Transverse colon (tissue), 4 donors: ENCODE measurements at regions not wholly inside any gene's neighbourhood (a gene's known extent, or its start where the extent isn't known, plus 50 kb on each side); places are given as distances from the start of the nearest gene placed in this dataset.

ENCODE experiments used
- EP300 ChIP-seq: sonication (generic); formaldehyde crosslinking; IDR thresholded peaks from one replicate; pipeline ENCODE4 v1.6.1; 2017; ENCODE audit warnings: antibody characterized with exemption, low read depth
- POLR2A ChIP-seq: fragments of 450-650 bp; IDR thresholded peaks from one replicate; pipeline ENCODE4 v1.6.1; 2016; ENCODE audit warnings: antibody characterized with exemption, mild to moderate bottlenecking, moderate library complexity
- POLR2AphosphoS5 ChIP-seq, 3 donors: sonication (generic); formaldehyde crosslinking; IDR thresholded peaks; one replicate each; pipeline ENCODE4 v1.6.1; 2016; ENCODE audit warnings: antibody characterized with exemption in 3 of 3
- TF ChIP-seq, protein P1 (sequence below), 5 experiments: fragments of 200-600 bp in 3 of 5; fragments of 450-650 bp in 2 of 5; sonication (generic) in 3 of 5; IDR thresholded peaks; 1 replicate in 2 of 5; 2 replicates in 3 of 5; pipeline ENCODE4 v1.5.1; 2016 to 2017; ENCODE audit warnings: antibody characterized with exemption in 5 of 5, inconsistent platforms in 3 of 5, mild to moderate bottlenecking in 2 of 5, moderate library complexity in 1 of 5

DNA sequence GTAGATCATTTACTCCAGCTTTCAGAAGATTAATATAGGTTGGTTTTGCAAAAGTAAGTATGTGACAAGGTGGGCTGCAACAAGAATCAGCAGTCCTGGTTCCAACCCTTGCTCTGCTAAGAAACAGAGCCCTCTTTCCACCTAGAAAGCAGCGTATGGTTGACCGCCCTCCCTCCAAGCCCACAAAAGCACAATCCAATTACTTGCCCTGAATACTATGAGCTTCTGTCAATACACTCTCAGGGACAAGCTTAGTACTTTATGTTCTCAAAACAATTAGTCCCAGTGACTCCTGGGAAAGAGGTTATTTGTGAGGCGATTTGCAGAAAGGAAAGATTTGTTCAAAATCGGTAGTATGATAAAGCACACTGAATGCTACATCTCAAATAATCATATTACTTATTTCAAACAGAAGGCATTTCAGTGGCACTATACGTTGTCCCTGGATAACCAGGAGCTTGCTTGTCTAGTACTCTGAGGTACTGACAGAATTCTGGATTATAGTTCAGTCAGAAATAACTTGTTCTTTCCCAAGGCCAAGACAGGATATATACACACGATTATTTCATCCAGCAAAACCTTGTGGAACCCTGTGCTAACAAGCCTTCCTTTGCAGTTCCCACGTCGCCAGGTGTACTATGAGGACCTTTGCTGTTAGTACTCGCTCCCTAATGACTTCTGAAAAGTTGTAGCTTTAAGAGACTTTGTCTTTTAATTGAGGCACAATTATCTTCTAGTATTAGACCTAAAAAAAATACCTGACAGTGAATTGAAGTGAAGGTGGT, 96.9 kb upstream of the ADTRP start:
- no peak for TF ChIP-seq EP300
- no peak for TF ChIP-seq POLR2A
- TF ChIP-seq, protein P1, sequence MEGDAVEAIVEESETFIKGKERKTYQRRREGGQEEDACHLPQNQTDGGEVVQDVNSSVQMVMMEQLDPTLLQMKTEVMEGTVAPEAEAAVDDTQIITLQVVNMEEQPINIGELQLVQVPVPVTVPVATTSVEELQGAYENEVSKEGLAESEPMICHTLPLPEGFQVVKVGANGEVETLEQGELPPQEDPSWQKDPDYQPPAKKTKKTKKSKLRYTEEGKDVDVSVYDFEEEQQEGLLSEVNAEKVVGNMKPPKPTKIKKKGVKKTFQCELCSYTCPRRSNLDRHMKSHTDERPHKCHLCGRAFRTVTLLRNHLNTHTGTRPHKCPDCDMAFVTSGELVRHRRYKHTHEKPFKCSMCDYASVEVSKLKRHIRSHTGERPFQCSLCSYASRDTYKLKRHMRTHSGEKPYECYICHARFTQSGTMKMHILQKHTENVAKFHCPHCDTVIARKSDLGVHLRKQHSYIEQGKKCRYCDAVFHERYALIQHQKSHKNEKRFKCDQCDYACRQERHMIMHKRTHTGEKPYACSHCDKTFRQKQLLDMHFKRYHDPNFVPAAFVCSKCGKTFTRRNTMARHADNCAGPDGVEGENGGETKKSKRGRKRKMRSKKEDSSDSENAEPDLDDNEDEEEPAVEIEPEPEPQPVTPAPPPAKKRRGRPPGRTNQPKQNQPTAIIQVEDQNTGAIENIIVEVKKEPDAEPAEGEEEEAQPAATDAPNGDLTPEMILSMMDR (IDR thresholded peaks at IDR 0.05): no peak
- TF ChIP-seq POLR2AphosphoS5 (IDR thresholded peaks at IDR 0.05): no peak
